Tibial nerve (tissue), 4 donors: ENCODE measurements at regions not wholly inside any gene's neighbourhood (a gene's known extent, or its start where the extent isn't known, plus 50 kb on each side); places are given as distances from the start of the nearest gene placed in this dataset.

Experiments used
- DNase-seq, 2 donors: peaks; one replicate each; pipeline ENCODE4 v3.0.0-alpha.2; 2019; ENCODE audit warnings: low spot score in 2 of 2
- H3K27ac ChIP-seq, 4 donors: fragments of 200-600 bp; sonication (generic) in 3 of 4; one replicate each; pipeline ENCODE4 v1.5.1; 2017 to 2019; ENCODE audit warnings: mild to moderate bottlenecking in 1 of 4
- H3K27me3 ChIP-seq, 2 donors: fragments of 200-600 bp; sonication (generic) in 1 of 2; one replicate each; pipeline versions ENCODE4 v1.5.1 to v1.6.0; 2017 to 2019
- H3K36me3 ChIP-seq, 3 donors: fragments of 200-600 bp; sonication (generic); one replicate each; pipeline ENCODE4 v1.5.1; 2018 to 2019
- H3K4me1 ChIP-seq, 4 donors: fragments of 200-600 bp; sonication (generic) in 3 of 4; one replicate each; pipeline ENCODE4 v1.5.1; 2017 to 2019
- H3K4me3 ChIP-seq, 4 donors: fragments of 200-600 bp; sonication (generic) in 3 of 4; one replicate each; pipeline ENCODE4 v1.5.1; 2017 to 2019; ENCODE audit warnings: mild to moderate bottlenecking in 1 of 4, moderate library complexity in 1 of 4
- H3K9me3 ChIP-seq, 4 donors: fragments of 200-600 bp; sonication (generic) in 3 of 4; one replicate each; pipeline ENCODE4 v1.5.1; 2017 to 2019
- EP300 ChIP-seq, 2 donors: sonication (generic); formaldehyde crosslinking; IDR thresholded peaks; one replicate each; pipeline ENCODE4 v1.6.1; 2017; ENCODE audit warnings: antibody characterized with exemption in 2 of 2, mild to moderate bottlenecking in 1 of 2
- POLR2A ChIP-seq, 2 donors: fragments of 450-650 bp; IDR thresholded peaks; one replicate each; pipeline ENCODE4 v1.6.1; 2017; ENCODE audit warnings: antibody characterized with exemption in 2 of 2, mild to moderate bottlenecking in 2 of 2, moderate library complexity in 2 of 2
- WGBS, 2 donors: methylation state at CpG; one replicate each; pipeline ENCODE4 v1.1.5; 2018; 5-methylcytosine and 5-hydroxymethylcytosine counted together
- TF ChIP-seq, protein P1 (sequence below), 5 experiments: fragments of 200-600 bp in 3 of 5; fragments of 450-650 bp in 2 of 5; sonication (generic) in 3 of 5; IDR thresholded peaks; one replicate each; pipeline ENCODE4 v1.5.1; 2016 to 2019; ENCODE audit warnings: antibody characterized with exemption in 5 of 5, mild to moderate bottlenecking in 3 of 5, moderate library complexity in 2 of 5

DNA sequence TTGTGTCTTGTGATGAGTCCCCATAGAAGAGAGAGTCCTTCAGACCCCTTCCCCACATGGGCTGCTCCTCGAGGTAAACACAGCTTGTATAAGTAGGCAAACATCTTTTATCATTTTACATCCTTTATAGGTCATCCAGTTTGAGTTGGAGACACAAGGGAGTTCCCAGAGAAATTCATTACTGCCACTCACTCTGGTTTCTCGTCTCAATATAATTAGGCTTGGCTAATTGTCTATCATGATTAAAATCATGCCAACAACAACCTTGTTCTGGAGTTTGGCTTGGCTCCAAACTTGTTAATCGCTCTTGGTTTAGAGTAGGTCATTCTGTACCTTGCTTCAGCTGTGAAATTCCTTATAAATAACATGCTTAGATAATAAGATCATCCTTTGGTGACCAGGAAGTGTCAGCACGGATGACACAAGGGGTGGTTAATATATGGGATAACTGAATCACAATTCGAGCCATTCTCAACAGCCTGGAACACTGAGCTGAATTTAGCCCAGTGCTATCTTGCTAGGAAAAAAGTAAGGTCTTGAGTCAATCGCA lies 70.7 kb upstream of the DAB1 start:
- TF ChIP-seq, protein P1, sequence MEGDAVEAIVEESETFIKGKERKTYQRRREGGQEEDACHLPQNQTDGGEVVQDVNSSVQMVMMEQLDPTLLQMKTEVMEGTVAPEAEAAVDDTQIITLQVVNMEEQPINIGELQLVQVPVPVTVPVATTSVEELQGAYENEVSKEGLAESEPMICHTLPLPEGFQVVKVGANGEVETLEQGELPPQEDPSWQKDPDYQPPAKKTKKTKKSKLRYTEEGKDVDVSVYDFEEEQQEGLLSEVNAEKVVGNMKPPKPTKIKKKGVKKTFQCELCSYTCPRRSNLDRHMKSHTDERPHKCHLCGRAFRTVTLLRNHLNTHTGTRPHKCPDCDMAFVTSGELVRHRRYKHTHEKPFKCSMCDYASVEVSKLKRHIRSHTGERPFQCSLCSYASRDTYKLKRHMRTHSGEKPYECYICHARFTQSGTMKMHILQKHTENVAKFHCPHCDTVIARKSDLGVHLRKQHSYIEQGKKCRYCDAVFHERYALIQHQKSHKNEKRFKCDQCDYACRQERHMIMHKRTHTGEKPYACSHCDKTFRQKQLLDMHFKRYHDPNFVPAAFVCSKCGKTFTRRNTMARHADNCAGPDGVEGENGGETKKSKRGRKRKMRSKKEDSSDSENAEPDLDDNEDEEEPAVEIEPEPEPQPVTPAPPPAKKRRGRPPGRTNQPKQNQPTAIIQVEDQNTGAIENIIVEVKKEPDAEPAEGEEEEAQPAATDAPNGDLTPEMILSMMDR (IDR thresholded peaks at IDR 0.05) = no peak
- no peak for TF ChIP-seq POLR2A (IDR thresholded peaks at IDR 0.05)
- TF ChIP-seq EP300 (IDR thresholded peaks at IDR 0.05) = no peak
- WGBS, 2 donors = 70 to 71% methylated on average over 6 of the region's 6 CpGs

DNA sequence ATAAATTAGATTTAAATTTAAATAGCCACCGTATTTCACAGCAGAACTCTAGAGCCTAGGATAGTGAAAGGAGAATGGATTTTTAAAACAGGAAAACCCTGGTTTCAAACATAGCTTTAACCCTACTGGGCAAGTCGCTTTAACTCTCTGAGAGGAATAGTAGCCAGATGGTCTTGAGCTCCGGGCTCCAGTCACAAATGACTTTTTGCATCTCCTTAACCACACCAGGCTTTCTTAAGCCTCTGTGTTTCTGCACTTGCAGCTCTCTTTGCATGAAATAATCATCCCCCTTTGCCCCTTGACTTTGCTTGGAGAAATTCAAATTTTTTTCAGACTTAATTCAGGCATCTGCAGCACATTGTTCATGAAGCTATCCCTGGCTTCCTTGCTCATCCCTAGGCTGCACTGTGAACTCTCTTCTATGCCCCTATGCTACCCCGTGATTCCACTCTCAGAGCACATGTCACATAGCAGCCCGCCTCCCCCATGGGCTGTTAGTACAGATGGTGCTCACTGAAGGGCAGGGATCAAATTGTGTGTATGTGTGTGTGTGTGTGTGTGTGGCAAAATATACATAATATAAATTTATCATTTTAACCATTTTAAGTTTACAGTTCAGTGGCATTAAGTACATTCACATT lies 68.8 kb upstream of the DAB1 start:
- no peak overlapping the region for H3K27ac ChIP-seq
- H3K4me1 ChIP-seq = peaks cover 0 to 8% (median 3%) of the 10 kb centered on the region in 4 donors
- DNase-seq = no peak
- H3K36me3 ChIP-seq = no peaks in the 10 kb centered on the region
- H3K27me3 ChIP-seq = no peaks in the 10 kb centered on the region
- no peak for TF ChIP-seq POLR2A (IDR thresholded peaks at IDR 0.05)
- TF ChIP-seq, protein P1 (IDR thresholded peaks at IDR 0.05) = no peak
- no peak for TF ChIP-seq EP300 (IDR thresholded peaks at IDR 0.05)
- H3K9me3 ChIP-seq = no peaks in the 10 kb centered on the region
- 60 to 64% methylated on average over 5 of the region's 5 CpGs for WGBS, 2 donors
- no peak overlapping the region for H3K4me3 ChIP-seq

More for the DNA sequence above, 70.7 kb upstream of the DAB1 start:
- Histone ChIP-seq H3K4me3 (no peak overlapping the region), H3K4me1 (peaks cover 0 to 3% (median 0%) of the 10 kb centered on the region in 4 donors), H3K36me3 (no peaks in the 10 kb centered on the region), H3K9me3 (no peaks in the 10 kb centered on the region), H3K27ac (no peak overlapping the region), H3K27me3 (no peaks in the 10 kb centered on the region)
- DNase-seq = no peak

DNA sequence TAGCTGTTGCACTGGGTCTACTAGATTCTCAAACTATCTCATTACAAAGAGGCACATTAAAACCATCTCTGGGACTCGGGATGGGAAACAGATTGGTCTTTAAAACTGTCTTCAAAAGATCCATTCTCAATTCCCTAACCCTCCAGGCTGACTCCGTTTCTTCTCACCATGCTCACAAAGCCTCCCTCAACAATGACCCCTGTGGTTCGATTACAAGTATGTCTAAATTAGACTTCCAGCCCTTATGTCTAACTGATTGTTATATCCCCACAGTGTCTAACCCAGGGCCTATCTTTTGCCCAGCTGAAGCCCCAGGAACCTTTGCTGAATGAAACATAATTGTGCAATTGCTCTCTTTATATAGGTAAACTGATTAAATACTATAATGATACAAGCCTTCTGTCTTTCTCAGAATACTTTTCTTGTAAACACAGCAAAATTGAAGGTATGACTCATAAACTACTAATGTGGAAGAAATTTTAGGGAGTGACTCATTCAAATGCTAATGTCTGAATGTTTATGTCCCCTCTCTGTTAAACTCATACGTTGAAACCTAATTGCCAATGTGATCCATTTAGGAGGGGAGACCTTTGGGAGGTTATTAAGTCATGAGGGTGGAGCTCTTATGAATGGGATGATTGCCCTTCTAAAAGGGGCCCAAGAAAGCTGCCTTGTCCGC lies 65.6 kb upstream of the DAB1 start:
- Histone ChIP-seq H3K4me1 (peaks cover 0 to 8% (median 3%) of the 10 kb centered on the region in 4 donors), H3K27me3 (no peaks in the 10 kb centered on the region), H3K27ac (peak overlapping the region in 2 of 4 donors; percentile 62 to 80), H3K4me3 (no peak overlapping the region), H3K9me3 (no peaks in the 10 kb centered on the region), H3K36me3 (no peaks in the 10 kb centered on the region)
- TF ChIP-seq EP300 (IDR thresholded peaks at IDR 0.05) = no peak
- TF ChIP-seq, protein P1 (IDR thresholded peaks at IDR 0.05) = no peak
- WGBS, 2 donors = 34 to 37% methylated on average over 5 of the region's 5 CpGs
- no peak for DNase-seq

DNA sequence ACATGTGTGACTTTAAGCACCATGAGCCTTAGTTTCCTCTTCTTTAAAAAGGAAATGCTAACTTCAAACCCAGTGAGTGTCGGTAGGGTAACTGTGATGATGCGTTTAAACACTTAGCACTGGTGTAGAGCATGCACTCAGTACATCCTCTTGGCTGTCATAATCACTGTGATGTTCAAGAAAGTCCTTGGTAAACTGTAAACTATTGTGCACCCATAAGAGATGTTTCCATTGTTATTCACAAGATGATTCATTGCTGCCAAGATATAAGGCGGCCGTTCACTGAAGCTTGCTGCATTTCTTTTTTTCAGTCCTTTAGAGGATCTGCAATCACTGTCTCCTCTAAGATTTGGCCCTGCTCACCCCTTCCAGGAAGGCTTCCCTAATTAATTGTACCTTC lies 61.8 kb upstream of the DAB1 start:
- DNase-seq = no peak
- TF ChIP-seq, protein P1 (IDR thresholded peaks at IDR 0.05) = no peak
- TF ChIP-seq EP300 (IDR thresholded peaks at IDR 0.05) (no peak), POLR2A (IDR thresholded peaks at IDR 0.05) (no peak)
- peaks cover 0 to 8% (median 3%) of the 10 kb centered on the region in 4 donors for H3K4me1 ChIP-seq
- H3K36me3 ChIP-seq = no peaks in the 10 kb centered on the region
- 31 to 39% methylated on average over 4 of the region's 4 CpGs for WGBS, 2 donors
- no peak overlapping the region for H3K27ac ChIP-seq
- no peaks in the 10 kb centered on the region for H3K27me3 ChIP-seq
- H3K9me3 ChIP-seq = no peaks in the 10 kb centered on the region
- H3K4me3 ChIP-seq = no peak overlapping the region

DNA sequence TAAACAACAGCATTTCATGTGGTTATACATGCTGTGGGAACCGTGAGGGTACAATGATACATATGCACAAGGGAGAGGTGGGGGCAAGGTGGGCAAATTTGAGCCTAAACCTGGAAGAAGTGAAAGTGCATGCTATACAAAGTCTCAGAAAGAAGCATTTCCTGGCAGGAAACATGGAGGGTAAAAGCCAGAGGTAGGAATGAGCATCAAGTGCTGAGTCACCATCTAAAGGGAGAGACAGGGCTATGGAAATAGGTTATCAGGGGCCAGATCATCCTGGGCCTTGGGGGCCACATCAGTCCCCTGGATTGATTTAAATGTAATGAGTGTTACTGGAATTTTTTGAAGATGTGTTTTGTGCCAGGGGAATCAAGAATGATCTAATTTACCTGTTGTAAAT lies 60.1 kb upstream of the DAB1 start:
- H3K27me3 ChIP-seq = no peaks in the 10 kb centered on the region
- no peaks in the 10 kb centered on the region for H3K36me3 ChIP-seq
- no peak for DNase-seq
- WGBS, 2 donors = 97 to 100% methylated on average over 1 of the region's 1 CpG
- no peaks in the 10 kb centered on the region for H3K9me3 ChIP-seq
- H3K27ac ChIP-seq = no peak overlapping the region
- TF ChIP-seq POLR2A (IDR thresholded peaks at IDR 0.05) = no peak
- no peak for TF ChIP-seq EP300 (IDR thresholded peaks at IDR 0.05)
- TF ChIP-seq, protein P1 (IDR thresholded peaks at IDR 0.05) = no peak
- peaks cover 0 to 2% (median 0%) of the 10 kb centered on the region in 4 donors for H3K4me1 ChIP-seq
- H3K4me3 ChIP-seq = no peak overlapping the region
